ENCODE measurements at regions not wholly inside any gene's neighbourhood (a gene's known extent, or its start where the extent isn't known, plus 50 kb on each side); places are given as distances from the start of the nearest gene placed in this dataset.

DNA sequence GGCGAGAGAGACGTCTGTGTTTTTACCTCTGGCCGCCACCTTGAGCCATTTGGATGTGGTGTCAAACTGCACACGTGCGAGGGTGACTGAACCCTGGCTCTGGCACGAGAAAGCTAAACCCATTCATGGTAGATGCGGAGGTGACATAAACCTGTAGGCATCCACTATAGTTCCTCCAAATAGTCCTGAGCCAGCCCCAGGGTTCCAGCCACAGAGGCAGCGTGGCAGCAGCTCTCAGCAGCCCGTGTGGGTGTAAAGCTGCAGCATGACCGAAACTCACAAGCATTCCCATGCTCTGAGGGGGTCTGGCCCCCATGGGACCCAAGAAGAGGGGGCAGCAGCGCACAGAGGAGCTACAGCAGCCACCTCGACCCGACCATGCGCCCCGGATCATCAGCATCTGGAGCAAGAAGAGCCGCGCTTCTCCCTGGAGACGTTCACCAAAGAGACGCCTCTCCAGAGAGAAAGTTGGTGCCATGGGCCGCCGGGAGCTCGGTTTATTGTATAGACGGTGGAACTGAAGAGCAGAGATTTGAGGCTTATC, 303.8 kb upstream of the IRX4 start:
- H3K4me3 Mint-ChIP-seq (ENCODE audit: low read depth): no peak overlapping the region
- intact Hi-C loops (cut with micrococcal nuclease): no loop called here

DNA sequence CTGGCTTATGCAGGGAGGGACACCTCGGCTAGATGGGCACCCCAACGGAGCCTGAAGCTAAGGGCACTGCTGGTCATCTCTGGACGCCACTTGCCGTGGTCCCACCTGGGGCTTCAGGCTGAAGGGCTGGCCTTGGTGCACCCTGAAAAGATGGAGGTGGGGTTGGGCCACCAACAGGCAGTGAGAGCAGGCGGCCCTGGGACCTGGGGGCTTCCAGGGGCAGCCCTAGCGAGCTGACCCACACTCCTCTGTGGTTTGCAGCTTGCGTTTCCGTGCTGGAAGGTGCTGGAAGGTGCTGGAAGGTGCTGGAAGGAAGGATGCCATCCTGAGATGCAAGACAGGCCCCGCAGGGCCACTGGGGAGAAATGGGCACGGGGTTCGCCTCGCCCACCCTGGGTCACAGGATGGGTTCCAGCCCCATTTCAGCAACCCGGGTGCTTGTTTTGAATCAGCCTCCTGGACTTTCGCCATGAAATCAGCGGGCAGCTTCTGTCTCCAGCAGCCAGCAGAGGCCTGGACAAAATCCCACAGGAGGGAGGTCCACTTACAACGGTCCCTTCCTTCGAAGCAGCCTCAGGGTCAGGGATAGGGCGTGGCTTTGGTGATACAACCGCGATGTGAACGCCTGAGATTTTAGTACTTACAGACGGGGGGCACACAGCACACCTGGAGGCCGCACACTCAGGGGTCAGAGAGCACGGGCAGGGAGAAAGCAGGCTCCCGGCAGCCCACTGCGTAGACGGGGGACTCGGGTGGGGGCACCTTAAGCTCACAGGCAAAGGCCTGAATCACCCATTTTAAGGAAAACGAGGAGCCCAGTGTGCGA, 303.1 kb upstream of the IRX4 start:
- Mint-ChIP-seq H3K36me3 (ENCODE audit: low read depth) (no peaks in the 10 kb centered on the region), H3K4me1 (ENCODE audit: low read depth) (no peaks in the 10 kb centered on the region), H3K9me3 (no peaks in the 10 kb centered on the region), H3K27me3 (ENCODE audit: low read depth) (no peaks in the 10 kb centered on the region), H3K27ac (no peak overlapping the region), H3K4me3 (ENCODE audit: low read depth) (no peak overlapping the region)
- no peak for DNase-seq (ENCODE audit: low spot score)
- intact Hi-C loops (cut with micrococcal nuclease): no loop called here

More for the DNA sequence above, 303.8 kb upstream of the IRX4 start:
- no peak for DNase-seq (ENCODE audit: low spot score)
- Mint-ChIP-seq H3K36me3 (ENCODE audit: low read depth) (no peaks in the 10 kb centered on the region), H3K27me3 (ENCODE audit: low read depth) (no peaks in the 10 kb centered on the region), H3K4me1 (ENCODE audit: low read depth) (no peaks in the 10 kb centered on the region), H3K27ac (no peak overlapping the region), H3K9me3 (no peaks in the 10 kb centered on the region)

DNA sequence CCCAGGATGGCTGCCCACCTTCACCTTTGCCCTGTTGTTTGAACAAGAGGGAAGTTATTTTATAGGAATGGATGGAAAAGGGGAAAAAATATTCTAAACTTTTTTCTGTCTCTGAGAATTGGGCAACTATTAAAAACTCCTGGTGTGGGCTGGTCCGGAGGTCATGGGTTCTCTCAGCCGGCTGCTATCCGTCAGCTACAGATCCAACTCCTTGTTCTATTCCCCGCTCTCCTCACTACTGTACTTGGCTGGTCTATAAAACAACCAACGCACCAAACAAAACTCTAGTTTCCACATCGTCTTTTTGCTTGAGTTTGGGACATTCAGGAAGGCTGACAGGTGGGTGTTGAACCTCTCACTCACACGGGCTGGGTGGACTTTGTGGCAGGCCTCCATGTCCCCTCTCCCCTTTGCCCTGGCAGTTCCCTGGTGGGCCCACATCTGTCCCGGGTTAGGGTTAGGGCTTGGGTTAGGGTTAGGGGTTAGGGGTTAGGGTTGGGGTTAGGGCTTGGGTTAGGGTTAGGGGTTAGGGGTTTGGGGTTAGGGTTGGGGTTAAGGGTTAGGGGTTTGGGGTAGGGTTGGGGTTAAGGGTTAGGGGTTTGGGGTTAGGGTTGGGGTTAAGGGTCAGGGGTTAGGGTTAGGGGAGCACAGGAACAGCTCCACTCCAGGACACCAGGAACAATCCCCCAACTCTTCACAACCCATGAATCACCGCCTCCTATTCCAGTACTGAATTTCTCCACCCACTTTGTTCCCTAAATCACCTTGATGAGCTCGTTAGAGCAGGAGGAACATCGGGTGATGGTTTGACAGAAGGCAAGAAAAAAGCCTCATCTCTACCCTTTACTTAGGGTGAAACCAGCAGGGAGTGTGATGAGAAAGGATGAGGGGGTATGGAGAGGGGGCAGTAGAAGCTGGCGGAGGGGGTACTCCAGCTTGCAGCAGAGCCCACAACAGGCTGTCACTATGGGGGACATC, 302.1 kb upstream of the IRX4 start:
- Mint-ChIP-seq H3K36me3 (ENCODE audit: low read depth) (no peaks in the 10 kb centered on the region), H3K27me3 (ENCODE audit: low read depth) (no peaks in the 10 kb centered on the region), H3K4me1 (ENCODE audit: low read depth) (no peaks in the 10 kb centered on the region), H3K4me3 (ENCODE audit: low read depth) (no peak overlapping the region), H3K27ac (no peak overlapping the region), H3K9me3 (no peaks in the 10 kb centered on the region)
- DNase-seq (ENCODE audit: low spot score): no peak
- intact Hi-C loops (cut with micrococcal nuclease): no loop called here

DNA sequence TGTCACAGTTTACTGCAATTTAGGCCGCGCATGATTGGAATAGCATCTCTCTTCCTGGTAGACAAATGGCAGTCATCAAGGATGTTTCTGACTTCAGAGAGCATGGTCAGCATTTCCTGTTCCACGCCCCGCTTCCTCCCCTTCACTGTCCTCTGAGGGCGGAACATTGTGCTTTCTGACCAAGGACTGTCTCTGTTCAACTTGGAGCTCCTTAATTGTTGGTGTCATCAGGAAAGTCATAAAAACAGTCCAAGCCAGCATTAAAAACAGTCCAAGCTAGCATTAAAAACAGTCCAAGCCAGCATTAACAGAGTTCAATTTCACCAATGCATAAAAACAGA, 301.3 kb upstream of the IRX4 start:
- Mint-ChIP-seq H3K4me3 (ENCODE audit: low read depth) (no peak overlapping the region), H3K27ac (no peak overlapping the region), H3K9me3 (no peaks in the 10 kb centered on the region), H3K27me3 (ENCODE audit: low read depth) (no peaks in the 10 kb centered on the region), H3K4me1 (ENCODE audit: low read depth) (no peaks in the 10 kb centered on the region), H3K36me3 (ENCODE audit: low read depth) (no peaks in the 10 kb centered on the region)
- intact Hi-C loops (cut with micrococcal nuclease): no loop called here
- no peak for DNase-seq (ENCODE audit: low spot score)

DNA sequence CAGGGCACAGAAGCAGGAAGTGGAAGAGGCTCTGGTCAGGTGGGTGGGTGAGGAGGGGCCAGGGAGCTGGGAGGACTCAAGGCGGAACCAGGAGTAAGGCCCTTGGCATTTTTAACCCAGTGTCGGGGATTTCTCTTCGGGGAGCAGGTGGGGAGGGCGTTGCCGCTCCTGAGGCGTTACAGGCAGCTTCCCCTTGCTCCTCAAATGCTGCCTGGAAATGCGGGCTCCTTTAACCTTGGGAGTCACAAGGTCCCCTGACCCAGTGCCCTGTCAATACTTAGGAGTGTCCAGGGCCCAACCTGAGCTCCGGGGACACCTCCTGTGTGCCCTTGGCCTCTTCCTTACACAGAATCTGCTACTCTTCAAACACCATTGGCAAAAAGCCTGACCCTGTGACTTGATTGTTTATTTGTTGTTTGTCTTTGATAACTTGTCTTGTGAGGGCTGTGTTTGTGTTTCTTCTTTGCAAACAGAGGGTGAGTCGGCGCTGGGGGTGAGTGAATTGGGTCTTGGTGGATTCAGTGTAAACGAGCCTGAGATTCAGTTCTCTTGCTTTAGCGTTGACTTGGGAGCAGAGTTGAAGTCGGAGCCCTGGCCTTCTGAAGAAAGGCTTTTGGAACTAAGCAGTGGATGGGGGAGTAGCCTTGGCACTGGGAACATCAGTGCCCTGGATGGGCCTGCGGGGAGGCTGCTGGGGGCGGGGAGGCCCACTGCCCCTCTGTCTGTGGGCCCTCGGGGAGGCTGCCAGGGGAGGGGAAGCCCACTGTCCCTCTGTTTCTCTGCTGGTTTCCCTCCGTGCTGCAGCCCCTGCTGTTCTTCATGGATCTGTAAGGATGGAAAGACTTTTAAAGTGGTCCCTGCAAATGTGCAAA, 300.7 kb upstream of the IRX4 start:
- Mint-ChIP-seq H3K27me3 (ENCODE audit: low read depth) (no peaks in the 10 kb centered on the region), H3K4me1 (ENCODE audit: low read depth) (no peaks in the 10 kb centered on the region), H3K4me3 (ENCODE audit: low read depth) (no peak overlapping the region), H3K36me3 (ENCODE audit: low read depth) (no peaks in the 10 kb centered on the region), H3K27ac (no peak overlapping the region), H3K9me3 (no peaks in the 10 kb centered on the region)
- intact Hi-C loops (cut with micrococcal nuclease): no loop called here
- DNase-seq (ENCODE audit: low spot score): no peak

DNA sequence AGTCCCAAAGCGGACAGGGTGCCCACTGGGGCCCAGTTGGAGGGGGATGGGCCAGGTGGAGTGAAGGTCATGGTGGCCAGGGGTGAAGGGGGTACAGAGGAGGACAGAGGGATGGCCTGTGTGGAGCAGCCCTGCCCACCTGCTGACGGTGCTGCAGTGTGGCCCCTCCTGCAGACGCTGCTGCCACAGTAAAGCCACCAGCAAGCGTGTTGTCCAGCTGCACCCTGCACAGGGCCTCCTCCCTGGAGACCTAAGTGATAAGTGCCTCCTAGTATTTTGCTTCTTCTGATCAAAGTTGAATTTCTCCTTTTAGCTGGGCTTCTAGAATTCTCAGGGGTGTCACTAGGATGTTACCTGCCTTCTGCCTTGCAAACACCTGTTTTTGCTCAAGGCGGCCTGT, 299.3 kb upstream of the IRX4 start:
- Mint-ChIP-seq H3K9me3 (no peaks in the 10 kb centered on the region), H3K4me3 (ENCODE audit: low read depth) (no peak overlapping the region), H3K27me3 (ENCODE audit: low read depth) (no peaks in the 10 kb centered on the region), H3K4me1 (ENCODE audit: low read depth) (no peaks in the 10 kb centered on the region), H3K27ac (no peak overlapping the region), H3K36me3 (ENCODE audit: low read depth) (no peaks in the 10 kb centered on the region)
- DNase-seq (ENCODE audit: low spot score): no peak
- intact Hi-C loops (cut with micrococcal nuclease): no loop called here

DNA sequence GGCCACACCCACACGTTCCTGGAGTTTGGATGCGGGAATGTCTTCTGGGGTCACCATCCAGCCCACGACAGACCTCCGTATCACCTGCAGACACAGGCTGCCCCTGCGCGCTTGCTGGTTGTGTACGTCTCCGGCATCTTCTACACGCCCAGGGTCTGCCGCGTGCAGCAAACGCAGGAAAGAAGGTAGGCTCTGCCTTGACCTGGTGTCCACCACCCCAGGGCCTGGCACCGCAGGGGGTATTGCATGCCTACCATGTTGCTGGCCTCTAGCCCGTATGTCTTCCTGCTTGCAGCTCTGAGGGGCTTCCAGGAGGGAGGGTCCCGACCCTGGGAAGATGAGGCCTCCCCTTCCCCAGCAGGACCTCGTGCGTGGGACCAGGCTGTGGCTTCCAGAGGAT, 298.8 kb upstream of the IRX4 start:
- no peaks in the 10 kb centered on the region for H3K27me3 Mint-ChIP-seq (ENCODE audit: low read depth)
- no peak overlapping the region for H3K4me3 Mint-ChIP-seq (ENCODE audit: low read depth)
- H3K27ac Mint-ChIP-seq: no peak overlapping the region
- no peaks in the 10 kb centered on the region for H3K4me1 Mint-ChIP-seq (ENCODE audit: low read depth)
- H3K9me3 Mint-ChIP-seq: no peaks in the 10 kb centered on the region
- DNase-seq (ENCODE audit: low spot score): no peak
- H3K36me3 Mint-ChIP-seq (ENCODE audit: low read depth): no peaks in the 10 kb centered on the region
- intact Hi-C loops (cut with micrococcal nuclease): no loop called here

DNA sequence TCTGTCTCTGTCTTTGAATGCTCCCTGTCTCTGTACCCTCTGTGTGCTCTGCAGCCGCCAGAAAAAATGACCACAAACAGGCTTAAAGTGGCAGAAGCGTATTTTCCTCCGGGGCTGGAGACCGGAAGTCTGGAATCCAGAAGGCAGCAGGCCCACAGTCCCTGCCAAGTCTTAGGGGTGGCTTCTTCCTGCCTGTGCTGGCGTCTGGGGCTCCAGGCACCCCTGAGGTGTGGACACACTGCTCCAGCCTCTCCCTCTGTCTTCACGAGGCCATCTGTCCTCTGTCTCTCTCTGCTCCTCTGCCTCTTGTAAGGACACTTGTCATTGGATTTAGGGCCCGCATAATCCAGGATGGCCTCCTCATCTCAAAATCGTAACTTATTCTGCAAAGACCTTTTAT, 298.4 kb upstream of the IRX4 start:
- no peaks in the 10 kb centered on the region for H3K9me3 Mint-ChIP-seq
- no peaks in the 10 kb centered on the region for H3K4me1 Mint-ChIP-seq (ENCODE audit: low read depth)
- no peak for DNase-seq (ENCODE audit: low spot score)
- intact Hi-C loops (cut with micrococcal nuclease): no loop called here
- no peak overlapping the region for H3K4me3 Mint-ChIP-seq (ENCODE audit: low read depth)
- H3K27me3 Mint-ChIP-seq (ENCODE audit: low read depth): no peaks in the 10 kb centered on the region
- no peak overlapping the region for H3K27ac Mint-ChIP-seq
- no peaks in the 10 kb centered on the region for H3K36me3 Mint-ChIP-seq (ENCODE audit: low read depth)

DNA sequence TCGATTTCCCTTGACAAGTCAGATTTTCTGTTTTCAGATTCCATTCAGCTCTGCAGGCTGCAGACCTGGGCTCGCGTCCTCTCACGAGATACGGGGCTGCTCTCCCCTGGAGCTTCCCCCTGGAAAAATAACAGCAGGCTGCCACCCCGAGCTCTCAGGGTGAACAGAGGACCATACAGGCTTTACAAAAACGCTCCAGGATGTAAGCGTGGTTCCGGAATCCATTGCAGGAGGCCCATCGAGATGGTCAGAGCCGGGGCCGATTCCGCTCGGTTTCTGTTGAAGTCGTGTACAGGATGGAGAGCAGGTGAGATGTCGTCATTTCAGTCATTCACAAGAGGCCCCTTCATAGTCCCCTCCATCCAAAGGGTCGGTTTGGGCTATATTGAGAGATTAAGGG, 297.7 kb upstream of the IRX4 start:
- no peaks in the 10 kb centered on the region for H3K36me3 Mint-ChIP-seq (ENCODE audit: low read depth)

DNA sequence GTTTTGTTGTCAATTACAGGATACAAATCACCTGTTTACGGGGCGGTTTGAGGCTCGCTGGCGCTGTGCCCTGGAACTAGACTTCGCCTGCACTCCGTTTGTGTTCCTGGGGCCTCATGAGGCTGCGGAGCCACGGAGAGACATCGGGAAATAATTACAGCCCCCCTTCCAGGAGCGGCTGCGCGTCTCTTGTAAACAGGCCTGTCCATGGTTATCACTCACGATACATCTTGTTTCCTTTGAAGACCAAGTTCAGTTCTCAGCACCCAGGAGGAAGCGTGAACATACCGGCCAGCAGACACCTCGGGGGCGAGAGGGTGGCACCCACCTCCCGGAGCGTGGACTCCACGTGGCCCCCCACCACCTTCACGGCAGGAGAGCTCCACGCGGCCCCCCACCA, 297.1 kb upstream of the IRX4 start:
- Mint-ChIP-seq H3K4me3 (ENCODE audit: low read depth) (no peak overlapping the region), H3K9me3 (no peaks in the 10 kb centered on the region), H3K4me1 (ENCODE audit: low read depth) (no peaks in the 10 kb centered on the region), H3K27ac (no peak overlapping the region), H3K27me3 (ENCODE audit: low read depth) (no peaks in the 10 kb centered on the region), H3K36me3 (ENCODE audit: low read depth) (no peaks in the 10 kb centered on the region)
- DNase-seq (ENCODE audit: low spot score): no peak
- intact Hi-C loops (cut with micrococcal nuclease): no loop called here

More for the DNA sequence above, 297.7 kb upstream of the IRX4 start:
- Mint-ChIP-seq H3K4me3 (ENCODE audit: low read depth) (no peak overlapping the region), H3K9me3 (no peaks in the 10 kb centered on the region), H3K27ac (no peak overlapping the region), H3K4me1 (ENCODE audit: low read depth) (no peaks in the 10 kb centered on the region), H3K27me3 (ENCODE audit: low read depth) (no peaks in the 10 kb centered on the region)
- DNase-seq (ENCODE audit: low spot score): no peak
- intact Hi-C loops (cut with micrococcal nuclease): no loop called here

DNA sequence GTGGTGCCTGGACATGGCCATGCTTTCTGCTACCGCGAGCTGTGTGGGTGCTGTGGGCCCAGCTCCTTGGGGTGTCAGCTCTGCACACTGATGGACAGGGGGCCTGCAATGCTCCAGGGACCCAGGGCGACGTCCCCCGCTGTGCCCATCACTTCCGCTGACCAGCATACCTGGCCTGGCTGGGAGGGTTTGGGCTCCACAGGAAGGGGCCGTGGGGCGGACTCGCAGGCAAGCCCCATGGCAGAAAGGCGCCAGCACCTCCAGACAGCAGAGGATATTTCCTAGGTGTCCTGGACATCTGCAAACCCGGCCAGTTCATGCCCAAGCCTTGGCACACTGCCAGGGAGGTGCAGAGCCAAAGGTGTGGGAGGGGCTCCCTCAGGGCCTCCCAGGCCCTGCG, 295.8 kb upstream of the IRX4 start:
- H3K9me3 Mint-ChIP-seq: no peaks in the 10 kb centered on the region

DNA sequence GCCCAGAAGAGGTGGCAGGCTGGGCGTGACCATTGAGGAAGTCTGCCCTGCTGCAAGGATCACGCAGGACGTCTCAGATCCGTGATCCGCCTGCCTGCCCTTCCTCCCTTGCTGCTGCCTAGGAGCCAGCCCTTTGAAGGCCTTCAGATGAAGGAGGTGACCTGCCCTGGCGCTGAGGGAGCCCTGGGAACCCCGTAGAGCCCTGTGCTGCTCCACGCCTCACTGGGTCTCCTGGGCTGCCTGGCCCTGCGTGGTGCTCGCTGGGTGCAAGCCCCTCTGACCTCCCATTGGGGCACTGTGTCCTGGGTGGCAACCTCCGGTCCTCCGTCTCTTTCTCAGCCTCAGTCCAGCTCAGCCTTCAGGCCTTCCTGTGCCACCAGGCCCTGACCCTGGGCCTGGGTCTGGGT, 295.3 kb upstream of the IRX4 start:
- Mint-ChIP-seq H3K27ac (no peak overlapping the region), H3K4me3 (ENCODE audit: low read depth) (no peak overlapping the region), H3K36me3 (ENCODE audit: low read depth) (no peaks in the 10 kb centered on the region), H3K4me1 (ENCODE audit: low read depth) (no peaks in the 10 kb centered on the region), H3K9me3 (no peaks in the 10 kb centered on the region), H3K27me3 (ENCODE audit: low read depth) (no peaks in the 10 kb centered on the region)
- no peak for DNase-seq (ENCODE audit: low spot score)
- intact Hi-C loops (cut with micrococcal nuclease): no loop called here

More for the DNA sequence above, 295.8 kb upstream of the IRX4 start:
- intact Hi-C loops (cut with micrococcal nuclease): no loop called here
- no peak for DNase-seq (ENCODE audit: low spot score)
- no peak overlapping the region for H3K27ac Mint-ChIP-seq
- no peak overlapping the region for H3K4me3 Mint-ChIP-seq (ENCODE audit: low read depth)
- H3K4me1 Mint-ChIP-seq (ENCODE audit: low read depth): no peaks in the 10 kb centered on the region
- no peaks in the 10 kb centered on the region for H3K27me3 Mint-ChIP-seq (ENCODE audit: low read depth)
- H3K36me3 Mint-ChIP-seq (ENCODE audit: low read depth): no peaks in the 10 kb centered on the region

All from activated T-helper 2 cell treated with anti-CD3 and anti-CD28 coated beads, Interferon-gamma antibody, Interleukin-2, Interleukin-4, amounts not matched to agents 10 μg/mL and 5 μg/mL and 100 μg/mL, durations not matched to agents 14 hours and 24 hours and 36 hours (primary cell).